Thyroid gland (tissue), 4 donors: ENCODE measurements at regions not wholly inside any gene's neighbourhood (a gene's known extent, or its start where the extent isn't known, plus 50 kb on each side); places are given as distances from the start of the nearest gene placed in this dataset.

Experiments
- DNase-seq, 2 donors: peaks; one replicate each; pipeline ENCODE4 v3.0.0-alpha.2; 2019
- H3K27ac ChIP-seq, 3 donors: fragments of 200-600 bp; sonication (generic); 1 replicate in 2 of 3; 2 replicates in 1 of 3; pipeline ENCODE4 v1.5.1; 2016 to 2019; ENCODE audit warnings: mild to moderate bottlenecking in 1 of 3, moderate library complexity in 1 of 3
- H3K27me3 ChIP-seq: fragments of 200-600 bp; sonication (generic); one replicate; pipeline ENCODE4 v1.5.1; 2019
- H3K36me3 ChIP-seq, 2 donors: fragments of 200-600 bp; sonication (generic); one replicate each; pipeline ENCODE4 v1.5.1; 2016 to 2019
- H3K4me1 ChIP-seq, 2 donors: fragments of 200-600 bp; sonication (generic); one replicate each; pipeline ENCODE4 v1.5.1; 2017 to 2019
- H3K4me3 ChIP-seq, 3 donors: fragments of 200-600 bp; sonication (generic); replicated peaks in 1 of 3; 1 replicate in 2 of 3; 2 replicates in 1 of 3; pipeline ENCODE4 v1.5.1; 2016; ENCODE audit warnings: mild to moderate bottlenecking in 1 of 3
- H3K9me3 ChIP-seq: fragments of 200-600 bp; sonication (generic); one replicate; pipeline ENCODE4 v1.5.1; 2017
- POLR2A ChIP-seq, 2 donors: fragments of 450-650 bp; IDR thresholded peaks; one replicate each; pipeline ENCODE4 v1.6.1; 2017; ENCODE audit warnings: antibody characterized with exemption in 2 of 2, mild to moderate bottlenecking in 2 of 2, moderate library complexity in 1 of 2
- WGBS, 2 donors: methylation state at CpG; one replicate each; pipeline ENCODE4 v1.1.5; 2017; 5-methylcytosine and 5-hydroxymethylcytosine counted together
- intact Hi-C: fragments of 100-400 bp; cut with DNase I; formaldehyde crosslinking; loops from one replicate; pipeline ENCODE4 v1.15.1; 2023
- TF ChIP-seq, protein P1 (sequence below), 6 experiments: fragments of 200-600 bp in 3 of 6; fragments of 450-650 bp in 3 of 6; sonication (generic) in 3 of 6; IDR thresholded peaks; one replicate each; pipeline ENCODE4 v1.5.1; 2016 to 2019; ENCODE audit warnings: antibody characterized with exemption in 6 of 6, mild to moderate bottlenecking in 2 of 6, inconsistent platforms in 1 of 6, moderate library complexity in 1 of 6

DNA sequence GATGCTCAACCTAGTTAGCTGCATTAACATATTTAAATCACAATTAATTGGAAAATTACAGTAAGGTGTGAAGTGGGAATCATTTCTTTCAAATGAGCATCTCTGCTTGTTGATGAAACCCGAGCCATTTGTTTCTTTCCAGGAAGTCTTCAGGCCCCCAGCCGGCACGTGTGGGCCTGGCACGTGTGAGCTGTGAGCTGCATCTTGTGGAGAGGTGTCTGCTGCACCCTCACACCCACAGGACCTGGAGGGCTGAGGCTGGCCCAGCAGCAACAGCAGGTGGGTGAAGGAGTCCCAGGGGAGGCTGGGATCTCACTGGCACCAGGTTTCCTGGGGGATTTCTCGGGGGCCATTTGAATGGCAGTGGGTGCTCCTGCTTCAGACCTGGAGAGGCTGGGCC lies 372.5 kb upstream of the MKI67 start:
- no peak for DNase-seq
- no peak overlapping the region for H3K4me3 ChIP-seq
- H3K27me3 ChIP-seq = no peaks in the 10 kb centered on the region
- TF ChIP-seq, protein P1, sequence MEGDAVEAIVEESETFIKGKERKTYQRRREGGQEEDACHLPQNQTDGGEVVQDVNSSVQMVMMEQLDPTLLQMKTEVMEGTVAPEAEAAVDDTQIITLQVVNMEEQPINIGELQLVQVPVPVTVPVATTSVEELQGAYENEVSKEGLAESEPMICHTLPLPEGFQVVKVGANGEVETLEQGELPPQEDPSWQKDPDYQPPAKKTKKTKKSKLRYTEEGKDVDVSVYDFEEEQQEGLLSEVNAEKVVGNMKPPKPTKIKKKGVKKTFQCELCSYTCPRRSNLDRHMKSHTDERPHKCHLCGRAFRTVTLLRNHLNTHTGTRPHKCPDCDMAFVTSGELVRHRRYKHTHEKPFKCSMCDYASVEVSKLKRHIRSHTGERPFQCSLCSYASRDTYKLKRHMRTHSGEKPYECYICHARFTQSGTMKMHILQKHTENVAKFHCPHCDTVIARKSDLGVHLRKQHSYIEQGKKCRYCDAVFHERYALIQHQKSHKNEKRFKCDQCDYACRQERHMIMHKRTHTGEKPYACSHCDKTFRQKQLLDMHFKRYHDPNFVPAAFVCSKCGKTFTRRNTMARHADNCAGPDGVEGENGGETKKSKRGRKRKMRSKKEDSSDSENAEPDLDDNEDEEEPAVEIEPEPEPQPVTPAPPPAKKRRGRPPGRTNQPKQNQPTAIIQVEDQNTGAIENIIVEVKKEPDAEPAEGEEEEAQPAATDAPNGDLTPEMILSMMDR (IDR thresholded peaks at IDR 0.05) = no peak
- TF ChIP-seq POLR2A (IDR thresholded peaks at IDR 0.05) = no peak
- H3K9me3 ChIP-seq = no peaks in the 10 kb centered on the region
- H3K36me3 ChIP-seq = no peaks in the 10 kb centered on the region
- no peaks in the 10 kb centered on the region for H3K4me1 ChIP-seq
- WGBS, 2 donors = 83% methylated on average over 5 of the region's 5 CpGs
- intact Hi-C loops = no loop called here
- H3K27ac ChIP-seq = no peak overlapping the region

DNA sequence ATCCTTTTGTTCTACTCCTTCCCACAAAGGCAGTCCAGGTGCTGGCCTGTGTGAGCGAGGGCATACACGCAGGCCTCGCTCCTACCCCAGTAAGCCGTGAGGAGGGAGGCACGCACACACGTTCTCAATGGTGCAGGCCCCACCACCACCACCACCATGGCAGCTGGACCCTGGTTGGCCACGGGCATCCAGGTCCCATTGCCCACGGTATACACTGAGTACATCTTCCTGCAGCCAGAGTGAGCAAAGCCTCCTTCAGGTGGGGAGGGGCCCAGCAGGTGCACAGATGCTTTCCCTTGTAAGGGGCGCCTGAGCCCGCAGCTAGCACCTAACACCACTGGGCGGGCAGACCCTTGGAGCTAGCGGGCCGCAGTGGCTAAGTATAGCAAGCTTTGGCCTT lies 373.3 kb upstream of the MKI67 start:
- H3K4me3 ChIP-seq = no peak overlapping the region
- intact Hi-C loops = no loop called here
- DNase-seq = no peak
- no peak overlapping the region for H3K27ac ChIP-seq
- H3K4me1 ChIP-seq = no peaks in the 10 kb centered on the region
- H3K27me3 ChIP-seq = no peaks in the 10 kb centered on the region
- TF ChIP-seq, protein P1 (IDR thresholded peaks at IDR 0.05) = no peak
- TF ChIP-seq POLR2A (IDR thresholded peaks at IDR 0.05) = no peak
- H3K9me3 ChIP-seq = no peaks in the 10 kb centered on the region
- WGBS, 2 donors = 82 to 97% methylated on average over 10 to 12 of the region's 13 CpGs
- H3K36me3 ChIP-seq = no peaks in the 10 kb centered on the region

DNA sequence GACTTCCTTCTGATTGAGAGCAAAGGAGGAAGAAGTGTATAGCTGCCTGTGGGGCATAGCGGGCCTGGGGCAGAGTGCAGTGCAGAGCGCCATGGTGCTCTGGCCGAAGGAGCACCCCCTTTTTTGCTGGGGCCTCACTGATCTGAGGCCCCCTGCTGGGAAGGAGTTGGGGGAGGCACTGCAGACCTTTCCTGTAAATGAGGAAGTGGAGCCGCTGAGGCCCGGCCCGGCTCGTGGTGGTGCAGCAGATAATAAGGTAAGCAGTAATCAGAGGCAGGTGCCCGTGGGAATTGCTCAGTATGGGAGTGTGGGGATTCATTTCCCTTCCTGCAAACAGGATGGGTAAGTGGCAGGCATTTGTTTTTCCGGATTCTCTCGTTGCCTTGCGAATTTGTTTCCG lies 373.7 kb upstream of the MKI67 start:
- DNase-seq = no peak
- no peak overlapping the region for H3K4me3 ChIP-seq
- TF ChIP-seq POLR2A (IDR thresholded peaks at IDR 0.05) = no peak
- TF ChIP-seq, protein P1 (IDR thresholded peaks at IDR 0.05) = no peak
- H3K4me1 ChIP-seq = no peaks in the 10 kb centered on the region
- 88 to 93% methylated on average over 11 to 12 of the region's 12 CpGs for WGBS, 2 donors
- no peaks in the 10 kb centered on the region for H3K9me3 ChIP-seq
- intact Hi-C loops = no loop called here
- no peaks in the 10 kb centered on the region for H3K36me3 ChIP-seq
- no peak overlapping the region for H3K27ac ChIP-seq
- no peaks in the 10 kb centered on the region for H3K27me3 ChIP-seq

DNA sequence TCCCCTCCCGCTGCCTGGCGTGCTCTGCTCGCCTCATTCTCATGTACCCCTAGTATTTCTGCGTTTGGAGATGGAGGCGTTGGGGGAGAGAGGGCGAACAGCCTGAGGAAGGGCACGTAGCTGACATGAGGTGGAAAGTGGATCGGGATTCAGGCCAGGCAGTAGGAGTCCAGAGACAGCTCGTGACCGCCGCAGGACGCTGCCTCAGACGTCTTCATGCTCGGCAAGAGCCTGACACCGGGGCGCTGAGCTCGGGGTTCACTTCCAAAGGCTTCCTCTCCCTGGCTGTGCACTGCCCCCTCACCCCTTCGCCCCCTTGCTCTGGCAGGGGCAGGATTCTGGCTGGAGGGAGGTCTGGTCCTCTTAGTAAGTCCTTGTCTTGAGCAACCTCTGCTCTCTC lies 374.4 kb upstream of the MKI67 start:
- no peaks in the 10 kb centered on the region for H3K36me3 ChIP-seq
- TF ChIP-seq, protein P1 (IDR thresholded peaks at IDR 0.05) = no peak
- TF ChIP-seq POLR2A (IDR thresholded peaks at IDR 0.05) = no peak
- H3K27me3 ChIP-seq = no peaks in the 10 kb centered on the region
- intact Hi-C loops = no loop called here
- H3K4me3 ChIP-seq = no peak overlapping the region
- no peak overlapping the region for H3K27ac ChIP-seq
- DNase-seq = no peak
- no peaks in the 10 kb centered on the region for H3K9me3 ChIP-seq
- H3K4me1 ChIP-seq = no peaks in the 10 kb centered on the region
- 87 to 95% methylated on average over 5 to 17 of the region's 18 CpGs for WGBS, 2 donors

DNA sequence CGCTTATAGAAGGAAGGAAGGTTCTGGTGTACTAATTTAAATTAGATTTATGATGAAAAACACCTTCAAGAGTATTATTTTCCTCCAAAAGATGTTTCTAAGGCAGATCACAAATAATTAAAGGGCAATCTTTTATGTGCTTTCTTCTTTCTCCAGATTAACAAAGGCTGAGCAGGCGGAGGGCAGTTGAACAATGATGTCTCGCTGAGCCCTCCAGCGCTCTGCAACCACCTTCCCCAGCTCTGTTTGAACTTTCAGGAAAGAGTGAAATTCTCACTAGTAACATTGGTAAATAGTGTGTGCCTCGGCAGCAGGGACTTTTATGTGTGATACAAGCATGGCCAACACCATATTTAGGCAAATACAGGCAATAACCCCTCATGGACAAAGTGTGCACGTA lies 379.1 kb upstream of the MKI67 start:
- no peaks in the 10 kb centered on the region for H3K36me3 ChIP-seq
- intact Hi-C loops = no loop called here
- 71 to 77% methylated on average over 6 of the region's 6 CpGs for WGBS, 2 donors
- TF ChIP-seq, protein P1 (IDR thresholded peaks at IDR 0.05) = no peak
- TF ChIP-seq POLR2A (IDR thresholded peaks at IDR 0.05) = no peak
- DNase-seq = no peak
- H3K4me3 ChIP-seq = no peak overlapping the region
- no peaks in the 10 kb centered on the region for H3K27me3 ChIP-seq
- no peaks in the 10 kb centered on the region for H3K9me3 ChIP-seq
- H3K27ac ChIP-seq = no peak overlapping the region
- H3K4me1 ChIP-seq = no peaks in the 10 kb centered on the region
